D721Med (cell line): ENCODE measurements at regions not wholly inside any gene's neighbourhood (a gene's known extent, or its start where the extent isn't known, plus 50 kb on each side); places are given as distances from the start of the nearest gene placed in this dataset.

Experiments
- DNase-seq: peaks from one replicate; pipeline ENCODE4 v3.0.0; 2011; ENCODE audit warnings: low spot score; ENCODE audit not compliant: insufficient read length
- FAIRE-seq: peaks from 2 replicates; lab custom pipeline; 2011; peaks lifted over from hg19 to GRCh38; lab: Jason Lieb, UNC
- CTCF ChIP-seq: IDR thresholded peaks from 2 replicates; pipeline ENCODE4 v1.5.1; 2012; ENCODE audit warnings: mild to moderate bottlenecking, control low read depth; ENCODE audit not compliant: insufficient read depth; ENCODE audit errors: missing control alignments

GRCh38 chr1:234916840-234917239 is 211.8 kb downstream of the TOMM20 start:
- no peak for TF ChIP-seq CTCF
- FAIRE-seq (no peak), DNase-seq (no peak)

- FAIRE-seq, result no peak
These were observed 212.5 kb downstream of the TOMM20 start for GRCh38 chr1:234915924-234916675.

GRCh38 chr1:234914606-234915290 is 213.9 kb downstream of the TOMM20 start:
- DNase-seq, result no peak
- no peak for FAIRE-seq
- TF ChIP-seq CTCF, result no peak

More at GRCh38 chr1:234915924-234916675, 212.5 kb downstream of the TOMM20 start:
- no peak for DNase-seq
- TF ChIP-seq CTCF, result no peak

GRCh38 chr1:234913771-234914170 is 214.9 kb downstream of the TOMM20 start:
- no peak for TF ChIP-seq CTCF
- FAIRE-seq (no peak), DNase-seq (no peak)

- DNase-seq (no peak), FAIRE-seq (no peak)
- TF ChIP-seq CTCF, result no peak
These were observed 215.4 kb downstream of the TOMM20 start for GRCh38 chr1:234913278-234913649.

- TF ChIP-seq CTCF, result no peak
- FAIRE-seq, result no peak
- DNase-seq, result no peak
These were observed 215.9 kb downstream of the TOMM20 start for GRCh38 chr1:234912548-234913277.
